NCI-H226 (cell line): ENCODE measurements at regions not wholly inside any gene's neighbourhood (a gene's known extent, or its start where the extent isn't known, plus 50 kb on each side); places are given as distances from the start of the nearest gene placed in this dataset.
"Not testable (repeated sequence)": the region's sequence is repeated elsewhere in the genome, so short reads cannot be mapped to it uniquely, and the experiment has no call there.

Experiments
- DNase-seq: peaks from one replicate; pipeline ENCODE4 v3.0.0-alpha.2; 2015

- no peak for DNase-seq
These were observed 102.9 kb upstream of the FSCB start for GRCh38 chr14:44609876-44610510.

GRCh38 chr14:44609201-44609600 lies 102.1 kb upstream of the FSCB start:
- DNase-seq: no peak

DNA sequence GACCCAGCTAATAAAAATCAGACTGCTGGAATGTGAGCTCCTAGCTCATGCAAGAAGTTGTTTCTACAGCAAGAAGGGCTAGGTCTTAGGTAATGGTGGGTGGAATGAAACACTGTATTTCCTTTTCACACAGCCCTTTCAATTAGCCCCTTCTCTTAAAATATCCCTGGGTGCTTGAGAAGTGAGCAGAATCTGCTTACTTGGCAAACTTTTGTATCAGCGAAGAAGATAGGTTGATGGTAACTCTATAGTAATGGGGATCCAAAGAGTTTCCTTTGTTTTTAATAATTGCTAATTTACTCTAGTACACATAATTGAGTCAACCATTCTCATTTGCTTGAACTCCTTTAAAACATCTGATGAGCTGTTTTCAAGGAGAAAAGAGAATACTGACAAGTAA lies 100.6 kb upstream of the FSCB start:
- no peak for DNase-seq

GRCh38 chr14:44606576-44606975 lies 99.5 kb upstream of the FSCB start:
- no peak for DNase-seq

GRCh38 chr14:44601266-44601665 lies 94.2 kb upstream of the FSCB start:
- not testable (repeated sequence) for DNase-seq

GRCh38 chr14:44589180-44589579 lies 82.1 kb upstream of the FSCB start:
- DNase-seq: peak; percentile 50

GRCh38 chr14:44586910-44587309 lies 79.8 kb upstream of the FSCB start:
- DNase-seq: no peak

DNA sequence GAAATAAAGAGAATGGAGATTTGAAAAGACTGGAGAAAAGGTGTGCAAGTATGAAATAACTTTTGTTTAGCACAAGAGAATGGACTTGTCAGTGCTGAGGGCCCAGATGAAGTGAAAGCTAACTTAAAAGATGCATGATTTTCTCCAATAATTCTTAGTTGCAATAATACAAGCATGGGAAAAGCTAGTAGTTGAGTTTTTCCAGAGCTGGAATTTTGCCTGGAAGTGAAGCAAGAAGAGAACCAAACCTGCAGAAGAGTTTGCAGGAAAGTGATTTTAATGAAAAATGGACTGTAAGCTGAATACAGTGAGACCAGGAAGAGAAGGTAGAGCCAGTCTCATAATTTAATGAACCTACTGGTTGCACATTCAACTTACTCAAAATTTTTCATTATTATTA lies 69.3 kb upstream of the FSCB start:
- DNase-seq: no peak

DNA sequence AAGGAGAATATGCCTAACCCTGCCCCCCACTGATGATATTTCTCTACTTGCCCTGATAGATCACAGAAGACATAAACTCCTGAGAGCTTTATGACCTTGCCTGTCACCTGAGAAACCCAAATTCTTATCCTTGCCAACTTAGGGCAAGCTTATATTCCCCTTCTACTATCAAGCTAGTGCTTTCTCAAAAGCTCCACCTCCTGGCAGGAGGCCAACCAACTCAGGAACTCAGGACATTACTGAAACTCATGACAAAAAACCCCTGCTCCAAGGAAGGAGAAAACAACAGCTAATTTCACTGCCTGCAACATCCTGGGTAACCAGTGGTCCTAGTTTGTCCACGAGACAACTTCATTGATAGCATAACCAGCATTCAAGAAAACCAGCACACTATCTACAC lies 60.9 kb upstream of the FSCB start:
- no peak for DNase-seq

GRCh38 chr14:44565968-44566367 lies 58.9 kb upstream of the FSCB start:
- DNase-seq: no peak

DNA sequence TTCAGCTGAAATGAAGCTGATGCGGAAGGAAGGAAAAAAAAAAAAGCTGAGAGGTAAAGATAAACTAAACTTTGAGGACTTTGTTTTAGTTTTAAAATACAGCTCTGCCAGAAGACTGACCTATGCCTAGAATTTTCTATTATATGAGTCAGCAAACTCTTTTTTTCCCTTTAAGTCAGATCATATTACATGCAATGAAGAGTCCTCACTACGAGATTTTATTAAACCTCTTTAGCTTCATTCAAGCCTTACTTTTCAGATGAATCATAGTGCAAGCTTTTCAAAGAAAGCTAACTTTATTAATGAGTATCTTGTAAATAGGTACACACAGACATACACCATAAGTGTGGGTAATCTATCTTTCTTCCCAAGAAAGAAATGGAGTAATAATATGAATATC lies 57.8 kb upstream of the FSCB start:
- DNase-seq: no peak
